NB4 (cell line): ENCODE measurements at regions not wholly inside any gene's neighbourhood (a gene's known extent, or its start where the extent isn't known, plus 50 kb on each side); places are given as distances from the start of the nearest gene placed in this dataset.
"Not testable (repeated sequence)": the region's sequence is repeated elsewhere in the genome, so short reads cannot be mapped to it uniquely, and the experiment has no call there.

Experiments used
- DNase-seq: peaks from one replicate; pipeline ENCODE4 v3.0.0; 2010; ENCODE audit warnings: low read depth
- H3K4me3 ChIP-seq: one replicate; pipeline ENCODE4 v1.5.1; 2011; ENCODE audit warnings: mild to moderate bottlenecking, low read depth, low read length, moderate library complexity
- CTCF ChIP-seq: IDR thresholded peaks from one replicate; pipeline ENCODE4 v1.5.1; 2012; ENCODE audit warnings: low read depth, low read length
- MAX ChIP-seq: IDR thresholded peaks from 2 replicates; pipeline ENCODE4 v1.6.1; 2011; ENCODE audit warnings: low read depth, low read length
- MYC ChIP-seq: IDR thresholded peaks from 2 replicates; pipeline ENCODE4 v1.6.1; 2011; ENCODE audit warnings: low read depth, low read length
- POLR2A ChIP-seq: IDR thresholded peaks from 2 replicates; pipeline ENCODE4 v1.6.1; 2011; ENCODE audit warnings: mild to moderate bottlenecking; ENCODE audit not compliant: insufficient read length; ENCODE audit errors: extremely low read depth

- H3K4me3 ChIP-seq = no peak overlapping the region
- no peak for DNase-seq
- TF ChIP-seq MAX (no peak), CTCF (no peak), MYC (no peak), POLR2A (no peak)
These were observed 146.7 kb downstream of the PCDH7 start for GRCh38 chr4:30866907-30867306.

DNA sequence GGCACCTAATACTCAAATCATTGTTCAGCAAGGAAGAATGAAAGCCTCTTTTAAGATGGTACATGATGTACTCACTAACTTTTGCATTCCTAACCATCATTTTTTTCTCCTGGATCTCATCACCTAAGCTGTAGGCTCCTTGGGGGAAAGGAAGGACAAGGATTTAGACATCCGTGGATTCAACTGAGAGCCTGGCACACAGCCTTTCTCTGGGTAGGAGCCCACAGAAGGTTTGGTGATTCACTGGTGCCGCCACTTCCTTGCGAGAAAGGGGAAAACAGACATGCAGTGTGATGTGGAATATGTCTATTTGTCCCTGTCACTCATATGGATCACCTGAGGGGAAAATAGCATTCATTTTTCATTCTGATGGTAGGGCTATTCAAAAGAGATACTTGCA lies 147.3 kb downstream of the PCDH7 start:
- no peak overlapping the region for H3K4me3 ChIP-seq
- DNase-seq = no peak
- TF ChIP-seq MAX (no peak), POLR2A (no peak), CTCF (no peak), MYC (no peak)

GRCh38 chr4:30868111-30868895 lies 148.1 kb downstream of the PCDH7 start:
- TF ChIP-seq POLR2A (no peak), MYC (no peak), MAX (no peak), CTCF (no peak)
- no peak for DNase-seq
- no peak overlapping the region for H3K4me3 ChIP-seq

DNA sequence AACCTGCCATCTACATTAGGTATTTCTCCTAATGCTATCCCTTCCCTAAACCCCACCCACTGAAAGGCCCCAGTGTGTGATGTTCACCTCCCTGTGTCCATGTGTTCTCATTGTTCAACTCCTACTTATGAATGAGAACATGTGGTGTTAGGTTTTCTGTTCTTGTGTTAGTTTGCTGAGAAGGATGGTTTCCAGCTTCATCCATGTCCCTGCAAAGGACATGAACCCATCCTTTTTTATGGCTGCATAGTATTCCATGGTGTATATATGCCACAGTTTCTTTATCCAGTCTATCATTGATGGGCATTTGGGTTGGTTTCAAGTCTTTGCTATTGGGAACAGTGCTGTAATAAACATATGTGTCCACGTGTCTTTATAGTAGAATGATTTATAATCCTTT lies 149.2 kb downstream of the PCDH7 start:
- H3K4me3 ChIP-seq, DNase-seq: not testable (repeated sequence)

GRCh38 chr4:30870513-30870912 lies 150.3 kb downstream of the PCDH7 start:
- H3K4me3 ChIP-seq = no peak overlapping the region
- TF ChIP-seq MYC (no peak), MAX (no peak), POLR2A (no peak), CTCF (no peak)
- no peak for DNase-seq

GRCh38 chr4:30875658-30876269 lies 155.6 kb downstream of the PCDH7 start:
- no peak for DNase-seq
- H3K4me3 ChIP-seq = no peak overlapping the region
- no peak for TF ChIP-seq CTCF
- TF ChIP-seq POLR2A = no peak
- no peak for TF ChIP-seq MAX
- no peak for TF ChIP-seq MYC
